H1 (cell line): ENCODE measurements at regions not wholly inside any gene's neighbourhood (a gene's known extent, or its start where the extent isn't known, plus 50 kb on each side); places are given as distances from the start of the nearest gene placed in this dataset.

ENCODE experiments used
- CTCF ChIA-PET: fragments of 300-600 bp; sonication (Branson Sonifier 250); formaldehyde crosslinking; loops from one replicate; lab custom pipeline; 2021; ENCODE audit not compliant: partially characterized antibody; lab: Charles Lee
- POLR2A ChIA-PET: fragments of 300-600 bp; sonication (Branson Sonifier 250); formaldehyde crosslinking; loops from one replicate; lab custom pipeline; 2021; ENCODE audit warnings: inconsistent platforms; ENCODE audit not compliant: partially characterized antibody; lab: Charles Lee
- DNase-seq, 2 experiments: peaks; one replicate each; pipeline versions ENCODE4 v3.0.0 to v3.0.0-alpha.2; 2010 to 2022; ENCODE audit warnings: low spot score in 2 of 2, low read depth in 1 of 2, mixed read lengths in 1 of 2
- FAIRE-seq: peaks from 2 replicates; lab custom pipeline; 2011; peaks lifted over from hg19 to GRCh38; lab: Jason Lieb, UNC
- H2AFZ ChIP-seq: 2 replicates; pipeline ENCODE4 v1.8.1; 2012; ENCODE audit warnings: low read length, inconsistent platforms
- H2AK5ac ChIP-seq: 2 replicates; pipeline ENCODE4 v1.6.1; 2013; ENCODE audit warnings: low read depth, low read length
- H2BK120ac ChIP-seq: replicated peaks from 2 replicates; pipeline ENCODE3; 2013; ENCODE audit warnings: low read depth, low read length, inconsistent platforms
- H2BK12ac ChIP-seq: 2 replicates; pipeline ENCODE4 v1.6.1; 2013; ENCODE audit warnings: low read depth, low read length
- H2BK15ac ChIP-seq: 2 replicates; pipeline ENCODE4 v1.6.1; 2013; ENCODE audit warnings: low read length
- H2BK20ac ChIP-seq: 2 replicates; pipeline ENCODE4 v1.6.1; 2013; ENCODE audit warnings: low read length
- H2BK5ac ChIP-seq: 2 replicates; pipeline ENCODE4 v1.6.1; 2013; ENCODE audit warnings: low read depth, low read length
- H3K14ac ChIP-seq: 2 replicates; pipeline ENCODE4 v1.6.1; 2013; ENCODE audit warnings: inconsistent platforms; ENCODE audit not compliant: insufficient read length
- H3K18ac ChIP-seq: 2 replicates; pipeline ENCODE4 v1.6.1; 2013; ENCODE audit warnings: low read length; ENCODE audit errors: extremely low read depth
- H3K23ac ChIP-seq: 2 replicates; pipeline ENCODE4 v1.6.1; 2013; ENCODE audit warnings: inconsistent platforms; ENCODE audit not compliant: insufficient read length
- H3K23me2 ChIP-seq: 2 replicates; pipeline ENCODE4 v1.6.1; 2013; ENCODE audit warnings: low read depth, low read length
- H3K27ac ChIP-seq: 2 replicates; pipeline ENCODE4 v1.6.1; 2011; ENCODE audit warnings: low read depth, low read length, inconsistent platforms
- H3K27me3 ChIP-seq, 4 experiments: replicated peaks in 1 of 4; 1 replicate in 1 of 4; 2 replicates in 3 of 4; pipeline versions ENCODE4 v1.6.1 to v1.8.1; 2011 to 2013; ENCODE audit warnings: low read length in 3 of 4, mild to moderate bottlenecking in 3 of 4, inconsistent platforms in 2 of 4, mixed read lengths in 2 of 4, moderate library complexity in 1 of 4; ENCODE audit not compliant: control insufficient read depth in 3 of 4, insufficient read depth in 3 of 4; ENCODE audit errors: extremely low read depth in 1 of 4
- H3K36me3 ChIP-seq, 4 experiments: 2 replicates each; pipeline versions ENCODE4 v1.6.1 to v1.8.1; 2011 to 2013; ENCODE audit warnings: mild to moderate bottlenecking in 4 of 4, low read length in 3 of 4, moderate library complexity in 2 of 4, control low read depth in 1 of 4, inconsistent platforms in 1 of 4; ENCODE audit not compliant: insufficient read depth in 4 of 4, control insufficient read depth in 2 of 4
- H3K4ac ChIP-seq: replicated peaks from 2 replicates; pipeline ENCODE3; 2013; ENCODE audit warnings: low read length, low read depth, mixed read lengths, inconsistent platforms; ENCODE audit not compliant: insufficient read length
- H3K4me1 ChIP-seq, 4 experiments: replicated peaks in 1 of 4; 1 replicate in 1 of 4; 2 replicates in 3 of 4; pipeline versions ENCODE4 v1.6.1 to v1.8.1; 2011 to 2013; ENCODE audit warnings: low read length in 3 of 4, inconsistent platforms in 2 of 4, mixed read lengths in 1 of 4; ENCODE audit not compliant: insufficient read depth in 4 of 4, control insufficient read depth in 3 of 4
- H3K4me2 ChIP-seq, 2 experiments: 2 replicates each; pipeline versions ENCODE4 v1.6.1 to v1.8.1; 2011 to 2013; ENCODE audit warnings: low read depth in 2 of 2, low read length in 2 of 2, control low read depth in 1 of 2, inconsistent platforms in 1 of 2, mild to moderate bottlenecking in 1 of 2; ENCODE audit not compliant: insufficient read depth in 1 of 2
- H3K4me3 ChIP-seq, 4 experiments: fragments of 200-600, 300-600 bp in 1 of 4; sonication (generic), shearing (Covaris generic), sonication (Bioruptor Twin) in 1 of 4; 2 replicates each; pipeline versions ENCODE4 v1.5.1 to v1.8.1; 2011 to 2016; ENCODE audit warnings: low read length in 4 of 4, low read depth in 3 of 4, control low read depth in 2 of 4, inconsistent platforms in 2 of 4, mild to moderate bottlenecking in 2 of 4, mixed read lengths in 1 of 4, moderate library complexity in 1 of 4; ENCODE audit not compliant: insufficient read depth in 2 of 4; ENCODE audit errors: extremely low read depth in 1 of 4
- H3K56ac ChIP-seq: replicated peaks from 2 replicates; pipeline ENCODE3; 2013; ENCODE audit warnings: low read depth, mild to moderate bottlenecking, mixed read lengths, low read length, inconsistent platforms; ENCODE audit not compliant: insufficient read length
- H3K79me1 ChIP-seq: 2 replicates; pipeline ENCODE4 v1.6.1; 2013; ENCODE audit warnings: low read depth, low read length, control low read depth
- H3K79me2 ChIP-seq, 2 experiments: 2 replicates each; pipeline versions ENCODE4 v1.6.1 to v1.8.1; 2012 to 2013; ENCODE audit warnings: low read length in 2 of 2, mild to moderate bottlenecking in 2 of 2, inconsistent platforms in 1 of 2; ENCODE audit not compliant: insufficient read depth in 2 of 2, control insufficient read depth in 1 of 2
- H3K9ac ChIP-seq, 4 experiments: replicated peaks in 1 of 4; 1 replicate in 1 of 4; 2 replicates in 3 of 4; pipeline versions ENCODE4 v1.6.1 to v1.8.1; 2011 to 2013; ENCODE audit warnings: low read depth in 3 of 4, low read length in 3 of 4, control low read depth in 2 of 4, mild to moderate bottlenecking in 2 of 4, moderate library complexity in 2 of 4, inconsistent platforms in 1 of 4; ENCODE audit errors: extremely low read depth in 1 of 4
- H3K9me3 ChIP-seq, 2 experiments: 2 replicates each; pipeline versions ENCODE4 v1.6.1 to v1.8.1; 2012 to 2013; ENCODE audit warnings: mild to moderate bottlenecking in 2 of 2, moderate library complexity in 2 of 2, control low read depth in 1 of 2, inconsistent platforms in 1 of 2, low read depth in 1 of 2, low read length in 1 of 2, mixed read lengths in 1 of 2; ENCODE audit not compliant: insufficient read depth in 2 of 2
- H4K20me1 ChIP-seq, 2 experiments: replicated peaks in 1 of 2; 2 replicates each; pipeline versions ENCODE3 to v1.8.1; 2011 to 2013; ENCODE audit warnings: inconsistent platforms in 2 of 2, low read length in 2 of 2, mild to moderate bottlenecking in 1 of 2; ENCODE audit not compliant: insufficient read depth in 2 of 2, control insufficient read depth in 1 of 2
- H4K5ac ChIP-seq: 2 replicates; pipeline ENCODE4 v1.6.1; 2013; ENCODE audit warnings: low read length, low read depth, mixed read lengths, inconsistent platforms; ENCODE audit not compliant: insufficient read length
- H4K8ac ChIP-seq: 2 replicates; pipeline ENCODE4 v1.8.0; 2013; ENCODE audit warnings: mild to moderate bottlenecking, moderate library complexity, low read length, inconsistent platforms; ENCODE audit not compliant: insufficient read depth; ENCODE audit errors: extremely low read depth
- H4K91ac ChIP-seq: replicated peaks from 2 replicates; pipeline ENCODE3; 2013; ENCODE audit warnings: low read length, mixed read lengths, inconsistent platforms; ENCODE audit not compliant: insufficient read length
- BACH1 ChIP-seq: IDR thresholded peaks from 2 replicates; pipeline ENCODE4 v1.6.1; 2012; ENCODE audit warnings: low read length, improper control_type of control experiment
- CTCF ChIP-seq, 3 experiments: IDR thresholded peaks; 1 replicate in 2 of 3; 2 replicates in 1 of 3; pipeline versions ENCODE4 v1.5.1 to v1.6.1; 2011; ENCODE audit warnings: low read length in 3 of 3, mild to moderate bottlenecking in 3 of 3, inconsistent platforms in 2 of 3, low read depth in 1 of 3, moderate library complexity in 1 of 3; ENCODE audit not compliant: insufficient read depth in 1 of 3; ENCODE audit errors: control extremely low read depth in 1 of 3
- E2F6 ChIP-seq: IDR thresholded peaks from 2 replicates; pipeline ENCODE4 v1.6.1; 2012; ENCODE audit warnings: inconsistent platforms
- FOSL1 ChIP-seq: IDR thresholded peaks from 2 replicates; pipeline ENCODE4 v1.6.1; 2011; ENCODE audit warnings: mild to moderate bottlenecking, low read depth, low read length, moderate library complexity; ENCODE audit not compliant: insufficient read depth
- HDAC2 ChIP-seq, 2 experiments: fragments of 300-600 bp in 1 of 2; sonication (generic) in 1 of 2; IDR thresholded peaks; 2 replicates each; pipeline ENCODE4 v1.6.1; 2011 to 2012; ENCODE audit warnings: low read depth in 2 of 2, low read length in 2 of 2, mild to moderate bottlenecking in 2 of 2, moderate library complexity in 2 of 2, borderline replicate concordance in 1 of 2, inconsistent platforms in 1 of 2
- KDM5A ChIP-seq: fragments of 200-600 bp; IDR thresholded peaks from 2 replicates; pipeline ENCODE4 v1.7.1; 2012; ENCODE audit warnings: mild to moderate bottlenecking, low read length, inconsistent platforms, mixed read lengths
- RAD21 ChIP-seq, 2 experiments: IDR thresholded peaks in 1 of 2; conservative IDR thresholded peaks in 1 of 2; 2 replicates each; pipeline ENCODE4 v1.6.1; 2011; ENCODE audit warnings: low read depth in 2 of 2, low read length in 2 of 2, improper control_type of control experiment in 1 of 2, inconsistent platforms in 1 of 2, mild to moderate bottlenecking in 1 of 2, moderate library complexity in 1 of 2
- RFX5 ChIP-seq: IDR thresholded peaks from 2 replicates; pipeline ENCODE4 v1.6.1; 2011; ENCODE audit warnings: low read depth, low read length, improper control_type of control experiment, borderline replicate concordance
- TEAD4 ChIP-seq: IDR thresholded peaks from 2 replicates; pipeline ENCODE4 v1.6.1; 2012; ENCODE audit warnings: low read depth, low read length, inconsistent platforms, mixed read lengths

GRCh38 chr7:110595694-110596093, 495.2 kb upstream of the LRRN3 start:
- Histone ChIP-seq H4K20me1 (no peaks in the 10 kb centered on the region), H3K79me1 (no peaks in the 10 kb centered on the region), H3K4me2 (no peak overlapping the region), H3K27ac (no peak overlapping the region), H2AK5ac (no peak overlapping the region), H3K36me3 (no peaks in the 10 kb centered on the region), H2BK120ac (no peak overlapping the region), H2BK15ac (no peak overlapping the region), H3K23me2 (no peaks in the 10 kb centered on the region), H2AFZ (no peak overlapping the region), H4K8ac (no peak overlapping the region), H2BK12ac (no peak overlapping the region), H3K56ac (no peak overlapping the region), H4K5ac (no peak overlapping the region), H3K23ac (no peak overlapping the region), H3K27me3 (no peaks in the 10 kb centered on the region), H3K4me3 (no peak overlapping the region), H2BK5ac (no peak overlapping the region), H3K79me2 (no peaks in the 10 kb centered on the region), H4K91ac (no peak overlapping the region), H2BK20ac (no peak overlapping the region), H3K9me3 (no peaks in the 10 kb centered on the region), H3K4ac (no peak overlapping the region), H3K14ac (no peak overlapping the region), H3K18ac (no peak overlapping the region), H3K9ac (no peak overlapping the region), H3K4me1 (no peaks in the 10 kb centered on the region)
- CTCF ChIA-PET, result interaction anchor here (0.8 to 1.0 kb wide), 4 partner anchors 9 to 274 kb away, joined by 3 read pairs; no protein-coding TSS in a partner anchor
- FAIRE-seq (peak; percentile 57), DNase-seq (no peak)
- TF ChIP-seq E2F6 (no peak), RFX5 (no peak), TEAD4 (peak; percentile 31; the same call in 1 of the 2 replicates), FOSL1 (no peak), BACH1 (no peak), KDM5A (no peak), HDAC2 (IDR thresholded peaks at IDR 0.05; ENCODE audit: borderline replicate concordance in 1 of 2, low read depth in 2 of 2, low read length in 2 of 2) (no peak), RAD21 (IDR thresholded peaks at IDR 0.05 in 1 of 2, conservative IDR thresholded peaks at IDR 0.05 in 1 of 2; ENCODE audit: low read depth in 2 of 2, low read length in 2 of 2) (peak; percentile 60 to 69), CTCF (IDR thresholded peaks at IDR 0.05; ENCODE audit: control extremely low read depth in 1 of 3, insufficient read depth in 1 of 3, low read depth in 1 of 3, low read length in 3 of 3) (peak in 2 of 3 experiments; percentile 29 to 35; a peak in 2 of 4 replicates)
- POLR2A ChIA-PET, result no interaction called here
